ENCODE measurements at regions not wholly inside any gene's neighbourhood (a gene's known extent, or its start where the extent isn't known, plus 50 kb on each side); places are given as distances from the start of the nearest gene placed in this dataset. TPM values are rescaled to one million over a fixed set of nuclear protein-coding genes. Genes with fewer than 3 reads are reported as not detected.

Small RNA genes lying in the stretch of these regions (small RNA-seq; reads per million reads assigned to genes)
- gene RF00019, result not detected

All from thyroid gland (tissue), 1 donor.